ENCODE measurements at regions not wholly inside any gene's neighbourhood (a gene's known extent, or its start where the extent isn't known, plus 50 kb on each side); places are given as distances from the start of the nearest gene placed in this dataset.

GRCh38 chr18:45357686-45358470 lies 257.4 kb upstream of the SLC14A2 start:
- H3K9me3 ChIP-seq (replicated peaks) = no peaks in the 10 kb centered on the region
- intact Hi-C loops (cut with micrococcal nuclease) = loop anchor here (10.0 kb wide), 1 partner anchor 1233 kb away; no protein-coding TSS in a partner anchor
- no peak for TF ChIP-seq CTCF (IDR thresholded peaks at IDR 0.05; ENCODE audit: borderline replicate concordance)
- H3K36me3 ChIP-seq = no peaks in the 10 kb centered on the region
- H3K27me3 ChIP-seq (ENCODE audit: low read depth) = peaks cover 7% of the 10 kb centered on the region
- H3K4me3 ChIP-seq = no peak overlapping the region
- no peak for DNase-seq
- no peak overlapping the region for H3K27ac ChIP-seq (replicated peaks)
- H3K4me1 ChIP-seq = peaks cover 15% of the 10 kb centered on the region

- intact Hi-C loops (cut with micrococcal nuclease) = loop anchor here (10.0 kb wide), 1 partner anchor 1235 kb away; no protein-coding TSS in a partner anchor
- H3K4me1 ChIP-seq = peaks cover 15% of the 10 kb centered on the region
These were observed 255.8 kb upstream of the SLC14A2 start for GRCh38 chr18:45359275-45360009.

GRCh38 chr18:45361125-45361851 lies 254.0 kb upstream of the SLC14A2 start:
- Histone ChIP-seq H3K27me3 (ENCODE audit: low read depth) (peaks cover 27% of the 10 kb centered on the region), H3K36me3 (no peaks in the 10 kb centered on the region), H3K4me3 (no peak overlapping the region), H3K27ac (replicated peaks) (no peak overlapping the region), H3K9me3 (replicated peaks) (no peaks in the 10 kb centered on the region), H3K4me1 (peaks cover 10% of the 10 kb centered on the region)
- no peak for TF ChIP-seq CTCF (IDR thresholded peaks at IDR 0.05; ENCODE audit: borderline replicate concordance)
- intact Hi-C loops (cut with micrococcal nuclease) = no loop called here
- DNase-seq = no peak

More at GRCh38 chr18:45359275-45360009, 255.8 kb upstream of the SLC14A2 start:
- no peak overlapping the region for H3K4me3 ChIP-seq
- no peak for TF ChIP-seq CTCF (IDR thresholded peaks at IDR 0.05; ENCODE audit: borderline replicate concordance)
- H3K36me3 ChIP-seq = no peaks in the 10 kb centered on the region
- peaks cover 19% of the 10 kb centered on the region for H3K27me3 ChIP-seq (ENCODE audit: low read depth)
- H3K27ac ChIP-seq (replicated peaks) = no peak overlapping the region
- no peak for DNase-seq
- H3K9me3 ChIP-seq (replicated peaks) = no peaks in the 10 kb centered on the region

GRCh38 chr18:45363196-45363595 lies 252.1 kb upstream of the SLC14A2 start:
- peaks cover 10% of the 10 kb centered on the region for H3K4me1 ChIP-seq
- H3K36me3 ChIP-seq = no peaks in the 10 kb centered on the region
- no peak for DNase-seq
- peaks cover 27% of the 10 kb centered on the region for H3K27me3 ChIP-seq (ENCODE audit: low read depth)
- H3K9me3 ChIP-seq (replicated peaks) = no peaks in the 10 kb centered on the region
- no peak for TF ChIP-seq CTCF (IDR thresholded peaks at IDR 0.05; ENCODE audit: borderline replicate concordance)
- no peak overlapping the region for H3K4me3 ChIP-seq
- intact Hi-C loops (cut with micrococcal nuclease) = no loop called here
- no peak overlapping the region for H3K27ac ChIP-seq (replicated peaks)

- no peak for DNase-seq
- H3K36me3 ChIP-seq = no peaks in the 10 kb centered on the region
- H3K4me3 ChIP-seq = no peak overlapping the region
- H3K4me1 ChIP-seq = no peaks in the 10 kb centered on the region
- no peak for TF ChIP-seq CTCF (IDR thresholded peaks at IDR 0.05; ENCODE audit: borderline replicate concordance)
- no peaks in the 10 kb centered on the region for H3K9me3 ChIP-seq (replicated peaks)
- intact Hi-C loops (cut with micrococcal nuclease) = no loop called here
- H3K27ac ChIP-seq (replicated peaks) = no peak overlapping the region
- peaks cover 27% of the 10 kb centered on the region for H3K27me3 ChIP-seq (ENCODE audit: low read depth)
These were observed 249.4 kb upstream of the SLC14A2 start for GRCh38 chr18:45365835-45366234.

Measured in left ventricle myocardium inferior (tissue), 1 donor.